Liver (tissue), 8 donors: ENCODE measurements at regions not wholly inside any gene's neighbourhood (a gene's known extent, or its start where the extent isn't known, plus 50 kb on each side); places are given as distances from the start of the nearest gene placed in this dataset.

ENCODE experiments used
- DNase-seq: peaks from one replicate; pipeline ENCODE4 v3.0.0-alpha.2; 2017; ENCODE audit warnings: low spot score
- H3K27ac ChIP-seq, 2 donors: one replicate each; pipeline ENCODE4 v1.7.0; 2013; ENCODE audit warnings: inconsistent platforms in 2 of 2, low read length in 2 of 2, control low read depth in 1 of 2, low read depth in 1 of 2, mild to moderate bottlenecking in 1 of 2
- H3K27me3 ChIP-seq, 4 donors: one replicate each; pipeline versions ENCODE4 v1.6.1 to v1.7.0; 2013; ENCODE audit warnings: low read length in 3 of 4, inconsistent platforms in 1 of 4, mild to moderate bottlenecking in 1 of 4, moderate library complexity in 1 of 4; ENCODE audit not compliant: control insufficient read depth in 4 of 4, insufficient read depth in 4 of 4
- H3K36me3 ChIP-seq, 4 donors: one replicate each; pipeline versions ENCODE4 v1.6.1 to v1.7.0; 2013; ENCODE audit warnings: low read length in 3 of 4, mild to moderate bottlenecking in 3 of 4, low read depth in 1 of 4, moderate library complexity in 1 of 4; ENCODE audit not compliant: control insufficient read depth in 4 of 4, insufficient read depth in 3 of 4
- H3K4me1 ChIP-seq, 4 donors: one replicate each; pipeline versions ENCODE4 v1.6.1 to v1.7.0; 2013; ENCODE audit warnings: low read length in 3 of 4, mild to moderate bottlenecking in 3 of 4, moderate library complexity in 1 of 4; ENCODE audit not compliant: control insufficient read depth in 4 of 4, insufficient read depth in 4 of 4
- H3K4me3 ChIP-seq, 3 donors: one replicate each; pipeline versions ENCODE4 v1.6.1 to v1.7.0; 2013; ENCODE audit warnings: low read length in 3 of 3, control low read depth in 1 of 3, low read depth in 1 of 3, mild to moderate bottlenecking in 1 of 3
- H3K9ac ChIP-seq, 2 donors: one replicate each; pipeline ENCODE4 v1.7.0; 2013; ENCODE audit warnings: low read length in 2 of 2, mild to moderate bottlenecking in 2 of 2, moderate library complexity in 2 of 2, control low read depth in 1 of 2, low read depth in 1 of 2
- H3K9me3 ChIP-seq, 4 donors: one replicate each; pipeline versions ENCODE4 v1.6.1 to v1.7.0; 2013; ENCODE audit warnings: low read length in 3 of 4; ENCODE audit not compliant: control insufficient read depth in 4 of 4
- ATF3 ChIP-seq: IDR thresholded peaks from 2 replicates; pipeline ENCODE4 v1.6.1; 2016; ENCODE audit warnings: antibody characterized with exemption
- CTCF ChIP-seq: fragments of 150-350 bp; IDR thresholded peaks from 2 replicates; pipeline ENCODE4 v1.5.1; 2017; ENCODE audit warnings: improper control_type of control experiment, low read depth, low read length; ENCODE audit not compliant: missing input control
- EGR1 ChIP-seq, 2 donors: IDR thresholded peaks; 2 replicates each; pipeline ENCODE4 v1.6.1; 2016 to 2018; ENCODE audit warnings: antibody characterized with exemption in 2 of 2, low read depth in 2 of 2
- FOXA1 ChIP-seq: IDR thresholded peaks from 2 replicates; pipeline ENCODE4 v1.6.1; 2016; ENCODE audit warnings: antibody characterized with exemption
- FOXA2 ChIP-seq: IDR thresholded peaks from 2 replicates; pipeline ENCODE4 v1.6.1; 2016; ENCODE audit warnings: antibody characterized with exemption
- GABPA ChIP-seq, 2 donors: IDR thresholded peaks in 1 of 2; conservative IDR thresholded peaks in 1 of 2; 2 replicates each; pipeline ENCODE4 v1.6.1; 2016; ENCODE audit warnings: antibody characterized with exemption in 2 of 2, mild to moderate bottlenecking in 1 of 2, moderate library complexity in 1 of 2
- HNF4A ChIP-seq, 2 donors: conservative IDR thresholded peaks; 2 replicates each; pipeline ENCODE4 v1.6.1; 2016; ENCODE audit warnings: antibody characterized with exemption in 2 of 2, mild to moderate bottlenecking in 2 of 2
- HNF4G ChIP-seq: IDR thresholded peaks from 2 replicates; pipeline ENCODE4 v1.6.1; 2016; ENCODE audit warnings: antibody characterized with exemption
- JUND ChIP-seq, 2 donors: IDR thresholded peaks; 2 replicates each; pipeline ENCODE4 v1.6.1; 2016; ENCODE audit warnings: antibody characterized with exemption in 2 of 2
- MAX ChIP-seq: IDR thresholded peaks from 2 replicates; pipeline ENCODE4 v1.6.1; 2016; ENCODE audit warnings: antibody characterized with exemption
- RAD21 ChIP-seq, 2 donors: IDR thresholded peaks; 2 replicates each; pipeline ENCODE4 v1.6.1; 2016; ENCODE audit warnings: antibody characterized with exemption in 2 of 2, mild to moderate bottlenecking in 2 of 2
- SP1 ChIP-seq: IDR thresholded peaks from 2 replicates; pipeline ENCODE4 v1.6.1; 2018; ENCODE audit warnings: antibody characterized with exemption, mild to moderate bottlenecking
- TAF1 ChIP-seq: conservative IDR thresholded peaks from 2 replicates; pipeline ENCODE4 v1.6.1; 2016; ENCODE audit warnings: antibody characterized with exemption, mild to moderate bottlenecking
- YY1 ChIP-seq: IDR thresholded peaks from 2 replicates; pipeline ENCODE4 v1.6.1; 2016; ENCODE audit warnings: antibody characterized with exemption, mild to moderate bottlenecking
- ZBTB33 ChIP-seq: IDR thresholded peaks from 2 replicates; pipeline ENCODE4 v1.6.1; 2016; ENCODE audit warnings: antibody characterized with exemption
- WGBS: extraction: QIAGEN DNeasy Blood & Tissue Kit; methylation state at CpG from one replicate; pipeline ENCODE4 v1.1.7; 2013; 5-methylcytosine and 5-hydroxymethylcytosine counted together
- TF ChIP-seq, protein P1 (sequence below): IDR thresholded peaks from 2 replicates; pipeline ENCODE4 v1.6.1; 2016; ENCODE audit warnings: antibody characterized with exemption, mild to moderate bottlenecking
- donor health status: healthy.
- donor health status: healthy.
- donor health status: healthy.
- donor health status: healthy.
- donor health status: healthy.

GRCh38 chr5:29805804-29806203, 1387.7 kb upstream of the CDH6 start:
- Histone ChIP-seq H3K9me3 (no peaks in the 10 kb centered on the region), H3K4me1 (no peaks in the 10 kb centered on the region), H3K9ac (no peak overlapping the region), H3K27me3 (no peaks in the 10 kb centered on the region), H3K36me3 (no peaks in the 10 kb centered on the region), H3K27ac (no peak overlapping the region), H3K4me3 (no peak overlapping the region)
- WGBS: 89% methylated on average over 3 of the region's 3 CpGs
- TF ChIP-seq RAD21 (IDR thresholded peaks at IDR 0.05): no peak
- no peak for TF ChIP-seq CTCF
- no peak for TF ChIP-seq JUND (IDR thresholded peaks at IDR 0.05)
- TF ChIP-seq MAX: no peak
- TF ChIP-seq, protein P1, sequence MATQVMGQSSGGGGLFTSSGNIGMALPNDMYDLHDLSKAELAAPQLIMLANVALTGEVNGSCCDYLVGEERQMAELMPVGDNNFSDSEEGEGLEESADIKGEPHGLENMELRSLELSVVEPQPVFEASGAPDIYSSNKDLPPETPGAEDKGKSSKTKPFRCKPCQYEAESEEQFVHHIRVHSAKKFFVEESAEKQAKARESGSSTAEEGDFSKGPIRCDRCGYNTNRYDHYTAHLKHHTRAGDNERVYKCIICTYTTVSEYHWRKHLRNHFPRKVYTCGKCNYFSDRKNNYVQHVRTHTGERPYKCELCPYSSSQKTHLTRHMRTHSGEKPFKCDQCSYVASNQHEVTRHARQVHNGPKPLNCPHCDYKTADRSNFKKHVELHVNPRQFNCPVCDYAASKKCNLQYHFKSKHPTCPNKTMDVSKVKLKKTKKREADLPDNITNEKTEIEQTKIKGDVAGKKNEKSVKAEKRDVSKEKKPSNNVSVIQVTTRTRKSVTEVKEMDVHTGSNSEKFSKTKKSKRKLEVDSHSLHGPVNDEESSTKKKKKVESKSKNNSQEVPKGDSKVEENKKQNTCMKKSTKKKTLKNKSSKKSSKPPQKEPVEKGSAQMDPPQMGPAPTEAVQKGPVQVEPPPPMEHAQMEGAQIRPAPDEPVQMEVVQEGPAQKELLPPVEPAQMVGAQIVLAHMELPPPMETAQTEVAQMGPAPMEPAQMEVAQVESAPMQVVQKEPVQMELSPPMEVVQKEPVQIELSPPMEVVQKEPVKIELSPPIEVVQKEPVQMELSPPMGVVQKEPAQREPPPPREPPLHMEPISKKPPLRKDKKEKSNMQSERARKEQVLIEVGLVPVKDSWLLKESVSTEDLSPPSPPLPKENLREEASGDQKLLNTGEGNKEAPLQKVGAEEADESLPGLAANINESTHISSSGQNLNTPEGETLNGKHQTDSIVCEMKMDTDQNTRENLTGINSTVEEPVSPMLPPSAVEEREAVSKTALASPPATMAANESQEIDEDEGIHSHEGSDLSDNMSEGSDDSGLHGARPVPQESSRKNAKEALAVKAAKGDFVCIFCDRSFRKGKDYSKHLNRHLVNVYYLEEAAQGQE: no peak
- TF ChIP-seq GABPA (IDR thresholded peaks at IDR 0.05 in 1 of 2, conservative IDR thresholded peaks at IDR 0.05 in 1 of 2): no peak
- TF ChIP-seq ATF3: no peak
- no peak for TF ChIP-seq SP1
- no peak for TF ChIP-seq HNF4A (conservative IDR thresholded peaks at IDR 0.05)
- TF ChIP-seq HNF4G: no peak
- TF ChIP-seq FOXA1: no peak
- no peak for TF ChIP-seq EGR1 (IDR thresholded peaks at IDR 0.05; ENCODE audit: low read depth in 2 of 2)
- no peak for TF ChIP-seq YY1
- TF ChIP-seq TAF1: no peak
- no peak for TF ChIP-seq ZBTB33
- TF ChIP-seq FOXA2: no peak
- DNase-seq: no peak

- Histone ChIP-seq H3K4me1 (no peaks in the 10 kb centered on the region), H3K9ac (no peak overlapping the region), H3K27me3 (no peaks in the 10 kb centered on the region), H3K4me3 (no peak overlapping the region), H3K9me3 (no peaks in the 10 kb centered on the region), H3K27ac (no peak overlapping the region), H3K36me3 (no peaks in the 10 kb centered on the region)
- 50% methylated on average over 5 of the region's 5 CpGs for WGBS
- no peak for DNase-seq
- TF ChIP-seq ZBTB33 (no peak), JUND (IDR thresholded peaks at IDR 0.05) (no peak), EGR1 (IDR thresholded peaks at IDR 0.05; ENCODE audit: low read depth in 2 of 2) (no peak), HNF4A (conservative IDR thresholded peaks at IDR 0.05) (no peak), MAX (no peak)
- TF ChIP-seq, protein P1: no peak
Observed at GRCh38 chr5:29800752-29801151, 1392.7 kb upstream of the CDH6 start.
